ENCODE measurements at regions not wholly inside any gene's neighbourhood (a gene's known extent, or its start where the extent isn't known, plus 50 kb on each side); places are given as distances from the start of the nearest gene placed in this dataset.

DNA sequence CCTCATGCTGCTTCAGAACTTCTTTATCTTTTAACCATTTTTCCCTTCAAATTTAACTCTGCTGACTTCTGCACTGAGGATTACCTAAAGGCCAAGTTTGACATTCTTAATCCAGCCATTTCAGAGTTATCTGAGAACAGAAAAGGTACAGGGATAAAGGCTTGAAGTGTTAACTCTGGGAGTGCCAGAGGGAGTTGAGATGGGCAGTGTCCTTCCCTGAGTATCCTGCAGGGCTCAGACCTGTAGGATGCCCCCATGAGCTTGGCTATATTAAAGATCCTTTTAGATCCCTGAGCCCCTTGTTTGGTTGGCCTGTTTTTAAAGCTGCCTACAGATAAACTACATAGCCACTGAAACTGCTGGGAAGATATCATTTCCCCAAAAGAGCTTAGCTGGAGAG, 268.4 kb upstream of the KIRREL3 start:
- Histone ChIP-seq H3K27me3 (ENCODE audit: control insufficient read depth in 5 of 5, insufficient read depth in 4 of 5, low read length in 5 of 5) (no peaks in the 10 kb centered on the region), H3K4me1 (ENCODE audit: control insufficient read depth in 5 of 5, insufficient read depth in 5 of 5, low read length in 5 of 5) (no peaks in the 10 kb centered on the region), H3K9ac (ENCODE audit: low read length in 5 of 5) (no peak overlapping the region), H3K36me3 (ENCODE audit: control insufficient read depth in 5 of 5, insufficient read depth in 5 of 5, low read length in 5 of 5) (no peaks in the 10 kb centered on the region), H3K9me3 (ENCODE audit: control insufficient read depth in 5 of 5, low read length in 5 of 5) (peaks cover 0 to 2% (median 0%) of the 10 kb centered on the region in 5 donors), H3K27ac (ENCODE audit: low read depth, low read length) (no peak overlapping the region), H3K4me3 (ENCODE audit: low read depth in 1 of 5, low read length in 5 of 5) (no peak overlapping the region)

DNA sequence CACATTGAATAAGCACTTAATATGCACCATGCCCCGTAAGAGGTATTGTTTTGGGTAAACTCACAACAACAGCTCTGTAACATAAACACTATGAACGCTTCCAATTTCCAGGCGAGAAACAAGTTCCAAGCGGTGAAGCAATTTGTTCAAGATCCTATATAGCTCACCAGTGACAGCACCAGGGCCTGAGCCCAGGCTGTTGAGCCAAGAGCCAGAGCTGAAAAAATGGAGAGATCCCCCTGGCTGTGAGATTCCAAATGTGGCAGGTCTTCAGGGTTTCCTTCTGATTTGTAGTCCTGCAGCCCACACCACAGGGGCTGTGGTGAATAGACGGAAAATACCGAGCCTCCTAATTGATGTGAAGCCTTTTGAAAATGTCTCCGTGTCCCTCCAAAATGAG, 268.0 kb upstream of the KIRREL3 start:
- H3K4me3 ChIP-seq (ENCODE audit: low read depth in 1 of 5, low read length in 5 of 5) = no peak overlapping the region
- H3K4me1 ChIP-seq (ENCODE audit: control insufficient read depth in 5 of 5, insufficient read depth in 5 of 5, low read length in 5 of 5) = no peaks in the 10 kb centered on the region
- H3K9me3 ChIP-seq (ENCODE audit: control insufficient read depth in 5 of 5, low read length in 5 of 5) = peaks cover 0 to 2% (median 0%) of the 10 kb centered on the region in 5 donors
- no peak overlapping the region for H3K27ac ChIP-seq (ENCODE audit: low read depth, low read length)
- no peaks in the 10 kb centered on the region for H3K27me3 ChIP-seq (ENCODE audit: control insufficient read depth in 5 of 5, insufficient read depth in 4 of 5, low read length in 5 of 5)
- no peak overlapping the region for H3K9ac ChIP-seq (ENCODE audit: low read length in 5 of 5)
- no peaks in the 10 kb centered on the region for H3K36me3 ChIP-seq (ENCODE audit: control insufficient read depth in 5 of 5, insufficient read depth in 5 of 5, low read length in 5 of 5)

DNA sequence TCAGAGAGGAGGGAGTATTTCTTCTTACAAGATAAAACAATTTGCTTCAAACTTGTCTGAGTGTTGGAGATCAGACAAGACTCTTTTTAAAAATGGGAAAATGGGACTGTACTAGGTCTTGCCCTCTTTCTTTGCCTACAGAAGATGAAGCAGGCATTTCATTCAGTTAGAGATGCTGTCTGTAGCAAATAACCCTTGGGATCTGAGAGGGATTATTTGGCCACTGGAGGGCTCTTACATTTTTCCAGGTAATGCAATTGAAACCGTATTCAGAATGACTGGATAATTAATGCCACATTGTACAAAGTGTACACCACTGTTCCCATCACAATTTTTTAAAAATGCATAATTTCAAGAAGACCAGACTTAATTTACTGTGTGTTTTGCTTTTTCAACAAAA, 258.5 kb upstream of the KIRREL3 start:
- H3K4me1 ChIP-seq (ENCODE audit: control insufficient read depth in 5 of 5, insufficient read depth in 5 of 5, low read length in 5 of 5) = no peaks in the 10 kb centered on the region
- H3K27ac ChIP-seq (ENCODE audit: low read depth, low read length) = no peak overlapping the region

DNA sequence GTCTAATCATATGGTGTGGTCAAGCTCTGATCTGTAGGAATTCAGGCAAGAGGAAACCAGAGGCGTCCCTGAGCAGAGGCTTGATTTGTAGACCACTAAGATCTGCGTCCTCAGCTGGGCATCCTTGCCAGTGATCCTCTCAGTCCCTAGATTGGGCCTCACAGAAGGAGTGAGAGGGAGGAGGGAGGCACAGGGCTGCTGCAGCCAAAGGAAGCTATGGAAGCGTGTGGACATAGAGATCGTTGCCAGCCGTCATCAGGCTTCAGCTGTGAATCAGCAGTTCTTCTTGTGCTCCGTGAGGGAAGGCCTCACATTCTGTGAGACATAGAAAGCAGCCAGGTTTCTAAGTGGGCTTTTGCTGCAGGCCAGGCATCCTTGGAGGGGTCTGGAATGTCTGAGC, 254.6 kb upstream of the KIRREL3 start:
- no peak overlapping the region for H3K27ac ChIP-seq (ENCODE audit: low read depth, low read length)
- no peaks in the 10 kb centered on the region for H3K27me3 ChIP-seq (ENCODE audit: control insufficient read depth in 5 of 5, insufficient read depth in 4 of 5, low read length in 5 of 5)
- no peaks in the 10 kb centered on the region for H3K36me3 ChIP-seq (ENCODE audit: control insufficient read depth in 5 of 5, insufficient read depth in 5 of 5, low read length in 5 of 5)
- peaks cover 0 to 3% (median 0%) of the 10 kb centered on the region in 5 donors for H3K4me1 ChIP-seq (ENCODE audit: control insufficient read depth in 5 of 5, insufficient read depth in 5 of 5, low read length in 5 of 5)
- H3K9ac ChIP-seq (ENCODE audit: low read length in 5 of 5) = no peak overlapping the region
- no peaks in the 10 kb centered on the region for H3K9me3 ChIP-seq (ENCODE audit: control insufficient read depth in 5 of 5, low read length in 5 of 5)
- no peak overlapping the region for H3K4me3 ChIP-seq (ENCODE audit: low read depth in 1 of 5, low read length in 5 of 5)

More for the DNA sequence above, 258.5 kb upstream of the KIRREL3 start:
- Histone ChIP-seq H3K9me3 (ENCODE audit: control insufficient read depth in 5 of 5, low read length in 5 of 5) (no peaks in the 10 kb centered on the region), H3K9ac (ENCODE audit: low read length in 5 of 5) (no peak overlapping the region), H3K36me3 (ENCODE audit: control insufficient read depth in 5 of 5, insufficient read depth in 5 of 5, low read length in 5 of 5) (no peaks in the 10 kb centered on the region), H3K27me3 (ENCODE audit: control insufficient read depth in 5 of 5, insufficient read depth in 4 of 5, low read length in 5 of 5) (no peaks in the 10 kb centered on the region), H3K4me3 (ENCODE audit: low read depth in 1 of 5, low read length in 5 of 5) (no peak overlapping the region)

DNA sequence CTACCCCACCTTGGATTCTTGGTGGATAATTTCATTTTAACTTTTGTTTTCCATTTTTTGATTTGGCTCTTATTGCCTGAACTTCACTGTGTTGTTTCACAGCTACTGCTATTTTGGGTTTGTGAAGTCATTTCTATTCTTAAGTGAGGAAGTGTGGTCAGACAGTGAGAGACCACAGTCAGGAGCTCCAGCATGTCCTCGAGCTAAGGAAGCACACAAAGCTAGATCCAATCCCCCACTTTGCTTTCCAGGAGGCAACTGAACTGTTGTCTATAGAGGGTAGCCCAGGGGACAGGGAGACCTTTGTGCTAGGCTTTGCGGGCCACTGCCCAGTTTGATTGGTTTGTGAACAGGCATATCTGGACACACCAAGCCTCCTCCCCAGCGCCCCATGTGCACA, 251.8 kb upstream of the KIRREL3 start:
- H3K27ac ChIP-seq (ENCODE audit: low read depth, low read length) = no peak overlapping the region
- no peak overlapping the region for H3K4me3 ChIP-seq (ENCODE audit: low read depth in 1 of 5, low read length in 5 of 5)
- peaks cover 0 to 3% (median 0%) of the 10 kb centered on the region in 5 donors for H3K4me1 ChIP-seq (ENCODE audit: control insufficient read depth in 5 of 5, insufficient read depth in 5 of 5, low read length in 5 of 5)
- H3K36me3 ChIP-seq (ENCODE audit: control insufficient read depth in 5 of 5, insufficient read depth in 5 of 5, low read length in 5 of 5) = no peaks in the 10 kb centered on the region
- no peaks in the 10 kb centered on the region for H3K9me3 ChIP-seq (ENCODE audit: control insufficient read depth in 5 of 5, low read length in 5 of 5)
- H3K9ac ChIP-seq (ENCODE audit: low read length in 5 of 5) = no peak overlapping the region
- no peaks in the 10 kb centered on the region for H3K27me3 ChIP-seq (ENCODE audit: control insufficient read depth in 5 of 5, insufficient read depth in 4 of 5, low read length in 5 of 5)

DNA sequence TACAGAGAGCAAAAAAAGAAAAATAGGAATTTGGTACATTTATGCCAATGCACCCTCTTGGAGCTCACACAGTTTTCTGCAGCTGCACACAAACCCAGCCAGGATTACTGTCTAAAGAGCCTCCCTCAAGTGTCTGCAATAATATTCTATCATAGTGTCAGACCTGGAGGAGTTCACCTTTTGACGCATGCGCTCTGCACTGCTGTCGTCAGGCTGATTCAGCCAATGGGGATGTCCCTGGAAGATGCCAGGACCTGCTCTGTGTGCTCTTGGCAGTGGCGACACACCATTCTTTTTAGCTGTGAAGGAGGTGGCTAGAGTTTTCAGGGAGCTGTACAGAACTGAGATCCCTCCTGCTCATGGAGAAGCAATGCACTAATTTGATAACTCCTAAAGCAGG, 249.0 kb upstream of the KIRREL3 start:
- H3K9ac ChIP-seq (ENCODE audit: low read length in 5 of 5) = no peak overlapping the region
- no peaks in the 10 kb centered on the region for H3K36me3 ChIP-seq (ENCODE audit: control insufficient read depth in 5 of 5, insufficient read depth in 5 of 5, low read length in 5 of 5)
- no peak overlapping the region for H3K27ac ChIP-seq (ENCODE audit: low read depth, low read length)
- H3K4me1 ChIP-seq (ENCODE audit: control insufficient read depth in 5 of 5, insufficient read depth in 5 of 5, low read length in 5 of 5) = peaks cover 0 to 3% (median 0%) of the 10 kb centered on the region in 5 donors
- H3K9me3 ChIP-seq (ENCODE audit: control insufficient read depth in 5 of 5, low read length in 5 of 5) = no peaks in the 10 kb centered on the region
- H3K27me3 ChIP-seq (ENCODE audit: control insufficient read depth in 5 of 5, insufficient read depth in 4 of 5, low read length in 5 of 5) = no peaks in the 10 kb centered on the region
- H3K4me3 ChIP-seq (ENCODE audit: low read depth in 1 of 5, low read length in 5 of 5) = no peak overlapping the region

DNA sequence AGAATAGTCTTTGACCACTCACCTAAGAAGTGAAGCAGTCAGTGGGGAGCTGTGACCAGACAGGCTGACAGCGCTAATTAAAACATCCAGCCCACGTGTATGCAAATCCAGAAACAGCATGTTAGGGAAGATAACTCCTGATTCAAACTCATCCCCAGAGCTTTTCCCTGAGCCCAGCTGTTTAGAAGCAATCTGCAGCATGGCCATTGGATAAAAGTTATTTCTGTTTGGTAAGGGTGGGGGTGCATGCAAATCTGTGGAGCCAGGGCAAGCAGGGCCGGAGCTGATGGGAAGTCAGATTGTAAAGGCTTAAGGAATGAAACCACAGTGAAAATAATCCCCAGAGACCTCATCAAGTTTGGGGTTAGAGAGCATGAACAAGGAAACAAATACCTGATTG, 247.9 kb upstream of the KIRREL3 start:
- H3K27me3 ChIP-seq (ENCODE audit: control insufficient read depth in 5 of 5, insufficient read depth in 4 of 5, low read length in 5 of 5) = no peaks in the 10 kb centered on the region
- peaks cover 0 to 3% (median 0%) of the 10 kb centered on the region in 5 donors for H3K4me1 ChIP-seq (ENCODE audit: control insufficient read depth in 5 of 5, insufficient read depth in 5 of 5, low read length in 5 of 5)
- no peaks in the 10 kb centered on the region for H3K9me3 ChIP-seq (ENCODE audit: control insufficient read depth in 5 of 5, low read length in 5 of 5)
- H3K9ac ChIP-seq (ENCODE audit: low read length in 5 of 5) = no peak overlapping the region
- H3K27ac ChIP-seq (ENCODE audit: low read depth, low read length) = no peak overlapping the region
- H3K36me3 ChIP-seq (ENCODE audit: control insufficient read depth in 5 of 5, insufficient read depth in 5 of 5, low read length in 5 of 5) = no peaks in the 10 kb centered on the region
- H3K4me3 ChIP-seq (ENCODE audit: low read depth in 1 of 5, low read length in 5 of 5) = no peak overlapping the region

DNA sequence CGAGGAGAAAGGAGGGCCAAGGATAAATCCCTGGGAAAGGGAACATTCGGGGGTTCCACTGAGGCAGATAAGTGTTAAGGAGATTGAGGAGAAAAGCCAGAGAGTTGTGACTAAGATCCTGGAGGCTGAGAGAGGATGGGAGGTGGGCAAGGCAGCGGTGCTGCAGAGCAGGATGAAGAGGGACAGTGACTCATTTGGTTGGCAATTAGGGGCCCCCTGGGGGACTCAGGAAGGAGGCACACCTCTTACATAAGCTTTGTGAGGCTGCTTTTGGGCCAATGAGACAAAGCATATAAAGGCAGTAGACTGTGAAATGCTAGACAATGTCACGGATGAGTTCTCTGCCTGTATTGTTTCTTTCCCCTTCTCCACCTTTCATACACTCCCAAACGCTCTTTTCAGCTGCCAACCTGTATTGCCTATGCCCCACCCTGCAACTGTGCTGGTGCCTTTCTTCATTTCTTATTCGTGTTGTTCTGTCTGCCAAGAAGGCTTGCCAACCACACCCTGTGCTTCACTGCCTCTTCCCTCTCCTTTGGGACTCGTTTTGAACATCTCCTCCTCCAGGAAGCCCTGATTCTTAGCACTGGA, 246.8 kb upstream of the KIRREL3 start:
- Histone ChIP-seq H3K4me3 (ENCODE audit: low read depth in 1 of 5, low read length in 5 of 5) (no peak overlapping the region), H3K9ac (ENCODE audit: low read length in 5 of 5) (no peak overlapping the region), H3K4me1 (ENCODE audit: control insufficient read depth in 5 of 5, insufficient read depth in 5 of 5, low read length in 5 of 5) (peaks cover 0 to under 1% (median 0%) of the 10 kb centered on the region in 5 donors), H3K27me3 (ENCODE audit: control insufficient read depth in 5 of 5, insufficient read depth in 4 of 5, low read length in 5 of 5) (peaks cover 0 to under 1% (median 0%) of the 10 kb centered on the region in 5 donors), H3K9me3 (ENCODE audit: control insufficient read depth in 5 of 5, low read length in 5 of 5) (no peaks in the 10 kb centered on the region), H3K27ac (ENCODE audit: low read depth, low read length) (no peak overlapping the region), H3K36me3 (ENCODE audit: control insufficient read depth in 5 of 5, insufficient read depth in 5 of 5, low read length in 5 of 5) (no peaks in the 10 kb centered on the region)

DNA sequence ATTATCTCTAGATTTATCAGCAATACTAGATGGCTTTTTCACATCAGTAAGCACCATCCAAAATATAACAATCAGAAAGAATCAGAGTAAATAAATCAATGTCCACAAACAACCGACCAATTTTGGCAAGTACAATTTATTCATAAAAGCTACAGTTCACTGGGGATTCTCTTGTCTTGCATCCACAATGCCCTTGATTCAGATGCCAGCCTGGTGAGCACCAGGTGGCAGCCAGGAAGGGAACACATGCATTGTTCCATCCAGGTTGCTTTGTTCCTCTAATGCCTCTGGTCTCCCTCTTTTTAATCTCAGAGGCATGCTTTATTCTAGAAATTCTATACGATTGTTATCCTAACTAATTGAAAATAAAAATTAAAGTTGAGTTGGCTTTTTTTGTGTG, 242.1 kb upstream of the KIRREL3 start:
- Histone ChIP-seq H3K27me3 (ENCODE audit: control insufficient read depth in 5 of 5, insufficient read depth in 4 of 5, low read length in 5 of 5) (peaks cover 0 to 8% (median 0%) of the 10 kb centered on the region in 5 donors), H3K27ac (ENCODE audit: low read depth, low read length) (no peak overlapping the region), H3K9ac (ENCODE audit: low read length in 5 of 5) (no peak overlapping the region), H3K4me3 (ENCODE audit: low read depth in 1 of 5, low read length in 5 of 5) (no peak overlapping the region), H3K36me3 (ENCODE audit: control insufficient read depth in 5 of 5, insufficient read depth in 5 of 5, low read length in 5 of 5) (no peaks in the 10 kb centered on the region), H3K4me1 (ENCODE audit: control insufficient read depth in 5 of 5, insufficient read depth in 5 of 5, low read length in 5 of 5) (no peaks in the 10 kb centered on the region), H3K9me3 (ENCODE audit: control insufficient read depth in 5 of 5, low read length in 5 of 5) (no peaks in the 10 kb centered on the region)

DNA sequence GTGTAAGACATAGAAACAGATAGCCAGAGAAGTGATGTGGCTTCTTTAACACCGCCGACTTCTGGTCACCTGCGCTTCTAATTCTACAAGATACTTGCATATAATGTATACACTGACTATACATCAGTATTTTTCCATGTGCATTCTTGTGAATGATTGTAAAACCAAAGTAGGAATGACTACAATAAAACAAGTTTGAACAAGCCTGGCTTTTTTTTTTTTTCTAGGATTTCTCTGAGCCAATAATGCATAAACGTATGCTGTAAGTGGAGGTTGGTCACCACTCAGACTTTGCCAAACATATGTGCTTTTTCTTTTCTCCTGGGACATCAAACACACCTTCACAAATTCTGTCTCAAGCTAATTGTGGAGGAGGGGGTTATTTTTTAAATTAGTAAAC, 237.8 kb upstream of the KIRREL3 start:
- Histone ChIP-seq H3K36me3 (ENCODE audit: control insufficient read depth in 5 of 5, insufficient read depth in 5 of 5, low read length in 5 of 5) (no peaks in the 10 kb centered on the region), H3K9ac (ENCODE audit: low read length in 5 of 5) (no peak overlapping the region), H3K4me3 (ENCODE audit: low read depth in 1 of 5, low read length in 5 of 5) (no peak overlapping the region), H3K27ac (ENCODE audit: low read depth, low read length) (no peak overlapping the region), H3K4me1 (ENCODE audit: control insufficient read depth in 5 of 5, insufficient read depth in 5 of 5, low read length in 5 of 5) (no peaks in the 10 kb centered on the region), H3K27me3 (ENCODE audit: control insufficient read depth in 5 of 5, insufficient read depth in 4 of 5, low read length in 5 of 5) (peaks cover 0 to 8% (median 0%) of the 10 kb centered on the region in 5 donors), H3K9me3 (ENCODE audit: control insufficient read depth in 5 of 5, low read length in 5 of 5) (no peaks in the 10 kb centered on the region)
